ENCODE measurements at regions not wholly inside any gene's neighbourhood (a gene's known extent, or its start where the extent isn't known, plus 50 kb on each side); places are given as distances from the start of the nearest gene placed in this dataset.

DNA sequence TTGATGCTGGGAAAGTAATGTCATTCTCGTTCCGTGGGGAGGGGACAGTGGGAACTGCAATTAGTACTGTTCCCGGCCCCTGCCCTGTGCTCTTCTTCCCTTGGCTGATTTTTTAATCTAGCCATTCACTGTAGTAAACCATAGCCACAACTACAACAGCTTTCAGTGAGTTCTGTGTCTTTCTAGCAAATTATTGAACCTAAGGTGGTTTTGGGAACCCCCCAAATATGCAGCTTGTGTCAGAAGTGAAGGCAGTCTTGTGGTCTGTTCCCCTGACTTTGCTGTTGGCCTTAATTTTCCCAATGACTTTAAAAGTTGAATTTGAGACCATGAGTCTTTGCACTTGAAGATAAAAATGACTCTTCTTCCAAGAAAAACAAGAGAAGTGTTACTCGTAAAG, 114.3 kb upstream of the ETV6 start:
- Histone ChIP-seq H3K4me1 (ENCODE audit: control insufficient read depth in 2 of 2, insufficient read depth in 2 of 2, low read length in 2 of 2) (no peaks in the 10 kb centered on the region), H3K79me2 (ENCODE audit: control insufficient read depth, insufficient read depth, low read length) (no peaks in the 10 kb centered on the region), H3K9me3 (ENCODE audit: control extremely low read depth in 1 of 3, control insufficient read depth in 2 of 3, insufficient read depth in 1 of 3, low read length in 2 of 3) (peaks cover 0 to 2% (median 0%) of the 10 kb centered on the region in 3 donors), H3K9ac (ENCODE audit: low read length) (no peak overlapping the region), H3K4me2 (replicated peaks; ENCODE audit: low read depth, low read length, poor library complexity, severe bottlenecking) (no peak overlapping the region), H2AFZ (ENCODE audit: insufficient read depth, low read depth, low read length, poor library complexity, severe bottlenecking) (no peak overlapping the region), H4K20me1 (ENCODE audit: control insufficient read depth, insufficient read depth, low read length, poor library complexity, severe bottlenecking) (no peaks in the 10 kb centered on the region), H3K4me3 (ENCODE audit: control extremely low read depth in 1 of 5, extremely low read depth in 1 of 5, insufficient read depth in 1 of 5, low read depth in 2 of 5, low read length in 4 of 5) (no peak overlapping the region), H3K27ac (ENCODE audit: low read length in 2 of 2) (no peak overlapping the region), H3K27me3 (replicated peaks in 1 of 4; ENCODE audit: control extremely low read depth in 1 of 4, control insufficient read depth in 3 of 4, insufficient read depth in 4 of 4, low read length in 3 of 4) (peaks cover 0 to 15% (median 2%) of the 10 kb centered on the region in 4 experiments), H3K36me3 (replicated peaks in 1 of 2; ENCODE audit: control extremely low read depth in 1 of 2, control insufficient read depth in 1 of 2, extremely low read depth in 1 of 2, insufficient read depth in 2 of 2, low read length in 1 of 2) (no peaks in the 10 kb centered on the region)
- H3K4me1 Mint-ChIP-seq, result no peaks in the 10 kb centered on the region
- H3K4me3 Mint-ChIP-seq, result no peak overlapping the region
- DNase-seq (no peak), ATAC-seq (ENCODE audit: low read depth) (no peak)
- ChIA-PET POLR2A (no interaction called here), CTCF (no interaction called here)
- WGBS (ENCODE audit: insufficient coverage), result no CpG with 5 or more reads among the region's 4 CpGs
- TF ChIP-seq, protein P1, sequence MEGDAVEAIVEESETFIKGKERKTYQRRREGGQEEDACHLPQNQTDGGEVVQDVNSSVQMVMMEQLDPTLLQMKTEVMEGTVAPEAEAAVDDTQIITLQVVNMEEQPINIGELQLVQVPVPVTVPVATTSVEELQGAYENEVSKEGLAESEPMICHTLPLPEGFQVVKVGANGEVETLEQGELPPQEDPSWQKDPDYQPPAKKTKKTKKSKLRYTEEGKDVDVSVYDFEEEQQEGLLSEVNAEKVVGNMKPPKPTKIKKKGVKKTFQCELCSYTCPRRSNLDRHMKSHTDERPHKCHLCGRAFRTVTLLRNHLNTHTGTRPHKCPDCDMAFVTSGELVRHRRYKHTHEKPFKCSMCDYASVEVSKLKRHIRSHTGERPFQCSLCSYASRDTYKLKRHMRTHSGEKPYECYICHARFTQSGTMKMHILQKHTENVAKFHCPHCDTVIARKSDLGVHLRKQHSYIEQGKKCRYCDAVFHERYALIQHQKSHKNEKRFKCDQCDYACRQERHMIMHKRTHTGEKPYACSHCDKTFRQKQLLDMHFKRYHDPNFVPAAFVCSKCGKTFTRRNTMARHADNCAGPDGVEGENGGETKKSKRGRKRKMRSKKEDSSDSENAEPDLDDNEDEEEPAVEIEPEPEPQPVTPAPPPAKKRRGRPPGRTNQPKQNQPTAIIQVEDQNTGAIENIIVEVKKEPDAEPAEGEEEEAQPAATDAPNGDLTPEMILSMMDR (IDR thresholded peaks at IDR 0.05), result no peak
- TF ChIP-seq EZH2 (IDR thresholded peaks at IDR 0.05; ENCODE audit: borderline replicate concordance, insufficient read depth, low read depth, low read length, poor library complexity, severe bottlenecking), result no peak
- peaks cover 28% of the 10 kb centered on the region for H3K27me3 Mint-ChIP-seq
- no peaks in the 10 kb centered on the region for H3K9me3 Mint-ChIP-seq (ENCODE audit: insufficient read depth)
- H3K27ac Mint-ChIP-seq, result no peak overlapping the region
- intact Hi-C loops (cut with micrococcal nuclease), result no loop called here

DNA sequence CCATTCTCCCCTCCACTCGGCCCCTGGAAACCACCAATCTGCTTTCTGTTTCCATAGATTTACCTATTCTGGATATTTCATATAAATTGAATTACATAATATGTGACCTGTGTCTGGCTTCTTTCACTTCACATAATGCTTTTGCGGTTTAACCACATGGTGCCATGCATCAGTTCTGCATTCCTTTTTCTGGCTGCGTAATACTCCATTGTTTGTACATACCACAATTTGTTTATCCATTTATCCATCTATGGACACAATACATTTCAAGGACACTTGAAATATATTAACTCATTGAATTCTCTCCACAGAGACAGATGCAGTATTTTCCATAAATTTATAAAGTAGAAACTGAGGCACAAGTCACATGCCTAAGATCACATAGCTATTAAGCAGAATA, 110.3 kb upstream of the ETV6 start:
- ChIA-PET POLR2A (no interaction called here), CTCF (interaction anchor here (1.2 to 1.3 kb wide), 2 partner anchors 9 to 16 kb away, joined by 3 read pairs; no protein-coding TSS in a partner anchor)
- no peak for DNase-seq
- Mint-ChIP-seq H3K27ac (no peak overlapping the region), H3K27me3 (peaks cover 15% of the 10 kb centered on the region), H3K9me3 (ENCODE audit: insufficient read depth) (no peaks in the 10 kb centered on the region), H3K4me3 (no peak overlapping the region), H3K4me1 (no peaks in the 10 kb centered on the region)
- H3K9ac ChIP-seq (ENCODE audit: low read length), result no peak overlapping the region
- H3K27ac ChIP-seq (ENCODE audit: low read length in 2 of 2), result no peak overlapping the region
- H3K36me3 ChIP-seq (replicated peaks in 1 of 2; ENCODE audit: control extremely low read depth in 1 of 2, control insufficient read depth in 1 of 2, extremely low read depth in 1 of 2, insufficient read depth in 2 of 2, low read length in 1 of 2), result no peaks in the 10 kb centered on the region
- ATAC-seq (ENCODE audit: low read depth), result no peak
- H2AFZ ChIP-seq (ENCODE audit: insufficient read depth, low read depth, low read length, poor library complexity, severe bottlenecking), result no peak overlapping the region
- no peak overlapping the region for H3K4me2 ChIP-seq (replicated peaks; ENCODE audit: low read depth, low read length, poor library complexity, severe bottlenecking)
- TF ChIP-seq EZH2 (IDR thresholded peaks at IDR 0.05; ENCODE audit: borderline replicate concordance, insufficient read depth, low read depth, low read length, poor library complexity, severe bottlenecking), result no peak
- TF ChIP-seq, protein P1 (IDR thresholded peaks at IDR 0.05), result no peak
- peaks cover 0 to 2% (median 0%) of the 10 kb centered on the region in 3 donors for H3K9me3 ChIP-seq (ENCODE audit: control extremely low read depth in 1 of 3, control insufficient read depth in 2 of 3, insufficient read depth in 1 of 3, low read length in 2 of 3)
- H4K20me1 ChIP-seq (ENCODE audit: control insufficient read depth, insufficient read depth, low read length, poor library complexity, severe bottlenecking), result no peaks in the 10 kb centered on the region
- no peaks in the 10 kb centered on the region for H3K79me2 ChIP-seq (ENCODE audit: control insufficient read depth, insufficient read depth, low read length)
- no peak overlapping the region for H3K4me3 ChIP-seq (ENCODE audit: control extremely low read depth in 1 of 5, extremely low read depth in 1 of 5, insufficient read depth in 1 of 5, low read depth in 2 of 5, low read length in 4 of 5)
- H3K27me3 ChIP-seq (replicated peaks in 1 of 4; ENCODE audit: control extremely low read depth in 1 of 4, control insufficient read depth in 3 of 4, insufficient read depth in 4 of 4, low read length in 3 of 4), result peaks cover 0 to 9% (median 0%) of the 10 kb centered on the region in 4 experiments
- H3K4me1 ChIP-seq (ENCODE audit: control insufficient read depth in 2 of 2, insufficient read depth in 2 of 2, low read length in 2 of 2), result no peaks in the 10 kb centered on the region
- intact Hi-C loops (cut with micrococcal nuclease), result no loop called here
- 100% methylated on average over 2 of the region's 3 CpGs for WGBS (ENCODE audit: insufficient coverage)
